ENCODE measurements at regions not wholly inside any gene's neighbourhood (a gene's known extent, or its start where the extent isn't known, plus 50 kb on each side); places are given as distances from the start of the nearest gene placed in this dataset.
"Not testable (repeated sequence)": the region's sequence is repeated elsewhere in the genome, so short reads cannot be mapped to it uniquely, and the experiment has no call there.

- not testable (repeated sequence) for DNase-seq (ENCODE audit: low spot score)
These were observed 612.5 kb upstream of the SGCD start for GRCh38 chr5:155714435-155714834.

GRCh38 chr5:155726267-155726666 lies 600.7 kb upstream of the SGCD start:
- no peak for DNase-seq (ENCODE audit: low spot score)

GRCh38 chr5:155727512-155728145 lies 599.3 kb upstream of the SGCD start:
- no peak for DNase-seq (ENCODE audit: low spot score)

GRCh38 chr5:155728146-155728856 lies 598.7 kb upstream of the SGCD start:
- no peak for DNase-seq (ENCODE audit: low spot score)

GRCh38 chr5:155728857-155729683 lies 597.9 kb upstream of the SGCD start:
- no peak for DNase-seq (ENCODE audit: low spot score)

GRCh38 chr5:155729684-155730059 lies 597.3 kb upstream of the SGCD start:
- no peak for DNase-seq (ENCODE audit: low spot score)

GRCh38 chr5:155732587-155733376 lies 594.2 kb upstream of the SGCD start:
- no peak for DNase-seq (ENCODE audit: low spot score)

- no peak for DNase-seq (ENCODE audit: low spot score)
These were observed 593.0 kb upstream of the SGCD start for GRCh38 chr5:155733935-155734334.

- no peak for DNase-seq (ENCODE audit: low spot score)
These were observed 591.6 kb upstream of the SGCD start for GRCh38 chr5:155735388-155735787.

- no peak for DNase-seq (ENCODE audit: low spot score)
These were observed 588.3 kb upstream of the SGCD start for GRCh38 chr5:155738616-155739015.

GRCh38 chr5:155746367-155747038 lies 580.5 kb upstream of the SGCD start:
- no peak for DNase-seq (ENCODE audit: low spot score)

GRCh38 chr5:155750101-155750500 lies 576.9 kb upstream of the SGCD start:
- no peak for DNase-seq (ENCODE audit: low spot score)

- DNase-seq (ENCODE audit: low spot score): no peak
These were observed 576.4 kb upstream of the SGCD start for GRCh38 chr5:155750571-155750970.

- DNase-seq (ENCODE audit: low spot score): no peak
These were observed 572.9 kb upstream of the SGCD start for GRCh38 chr5:155753943-155754581.

- no peak for DNase-seq (ENCODE audit: low spot score)
These were observed 567.7 kb upstream of the SGCD start for GRCh38 chr5:155759252-155759651.

GRCh38 chr5:155759984-155760383 lies 567.0 kb upstream of the SGCD start:
- no peak for DNase-seq (ENCODE audit: low spot score)

- DNase-seq (ENCODE audit: low spot score): no peak
These were observed 565.5 kb upstream of the SGCD start for GRCh38 chr5:155761502-155761901.

GRCh38 chr5:155765715-155766114 lies 561.2 kb upstream of the SGCD start:
- no peak for DNase-seq (ENCODE audit: low spot score)

GRCh38 chr5:155767470-155767869 lies 559.5 kb upstream of the SGCD start:
- peak; percentile 31 for DNase-seq (ENCODE audit: low spot score)

GRCh38 chr5:155768332-155768731 lies 558.6 kb upstream of the SGCD start:
- no peak for DNase-seq (ENCODE audit: low spot score)

- DNase-seq (ENCODE audit: low spot score): no peak
These were observed 554.8 kb upstream of the SGCD start for GRCh38 chr5:155772009-155772662.

Measured in CD4-positive, alpha-beta T cell treated with Interleukin-2 at 100 ng/mL for 4 hours (primary cell).